Posterior vena cava (tissue), 2 donors: ENCODE measurements at regions not wholly inside any gene's neighbourhood (a gene's known extent, or its start where the extent isn't known, plus 50 kb on each side); places are given as distances from the start of the nearest gene placed in this dataset.

ENCODE experiments used
- DNase-seq: peaks from one replicate; pipeline ENCODE4 v3.0.0-alpha.2; 2020; ENCODE audit warnings: low spot score
- intact Hi-C, 2 donors: fragments of 100-400 bp; cut with DNase I; formaldehyde crosslinking; loops; one replicate each; pipeline versions ENCODE4 v1.14.1 to v1.14.2; 2022 to 2023
- donor health status: DM: yes; HTN: yes; CAD: no.
- donor health status: DM: yes; HTN: yes; CAD: no.

DNA sequence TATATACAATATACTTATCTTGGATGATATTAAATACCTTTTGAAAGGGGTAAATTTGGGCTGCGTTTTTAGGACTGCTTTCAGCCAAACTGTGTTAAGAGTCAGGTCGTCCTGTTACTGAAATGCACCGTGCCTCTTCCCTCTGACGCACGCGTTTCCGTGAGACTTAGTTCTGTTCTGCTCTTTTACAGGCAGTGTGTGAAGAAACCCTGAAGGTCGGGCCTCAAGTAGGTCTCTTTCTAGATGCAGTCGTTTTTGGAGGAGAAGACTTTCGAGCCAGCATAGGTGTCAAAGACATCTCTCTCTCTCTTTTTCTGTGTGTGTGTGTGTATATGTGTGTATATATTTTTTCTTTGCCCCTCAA is 107.0 kb downstream of the ZIC5 start:
- no peak for DNase-seq
- intact Hi-C loops, result no loop called here

GRCh38 chr13:99863789-99864626 is 107.6 kb downstream of the ZIC5 start:
- intact Hi-C loops, result no loop called here
- DNase-seq, result no peak

DNA sequence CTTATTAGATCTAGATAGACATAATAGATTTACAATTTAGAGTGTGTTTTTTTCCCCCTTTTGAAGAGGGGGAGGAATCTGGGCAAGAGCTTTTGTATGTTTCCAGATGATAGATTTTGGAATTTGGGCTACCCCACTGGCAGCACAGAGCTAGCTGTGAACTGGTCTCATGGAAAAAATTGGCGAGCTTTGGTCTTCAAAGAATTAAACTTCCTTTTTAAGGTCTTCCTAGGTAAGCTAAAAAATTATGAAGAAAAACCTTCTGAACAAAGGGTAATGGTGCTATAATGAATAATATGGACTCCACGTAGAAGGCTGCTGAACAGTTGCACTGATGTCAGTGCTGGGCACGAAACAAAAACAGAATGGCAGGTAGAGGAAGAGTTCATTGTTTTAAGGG is 109.3 kb downstream of the ZIC5 start:
- intact Hi-C loops, result no loop called here

GRCh38 chr13:99861771-99862170 is 109.8 kb downstream of the ZIC5 start:
- DNase-seq, result no peak
- intact Hi-C loops, result no loop called here

More for the DNA sequence above, 109.3 kb downstream of the ZIC5 start:
- DNase-seq, result no peak

- DNase-seq, result no peak
- intact Hi-C loops, result no loop called here
Measured at GRCh38 chr13:99860745-99861144, 110.8 kb downstream of the ZIC5 start.

GRCh38 chr13:99859178-99860177 is 112.1 kb downstream of the ZIC5 start:
- intact Hi-C loops, result no loop called here
- DNase-seq, result no peak

- intact Hi-C loops, result no loop called here
- DNase-seq, result no peak
Measured at GRCh38 chr13:99857738-99858137, 113.8 kb downstream of the ZIC5 start.

DNA sequence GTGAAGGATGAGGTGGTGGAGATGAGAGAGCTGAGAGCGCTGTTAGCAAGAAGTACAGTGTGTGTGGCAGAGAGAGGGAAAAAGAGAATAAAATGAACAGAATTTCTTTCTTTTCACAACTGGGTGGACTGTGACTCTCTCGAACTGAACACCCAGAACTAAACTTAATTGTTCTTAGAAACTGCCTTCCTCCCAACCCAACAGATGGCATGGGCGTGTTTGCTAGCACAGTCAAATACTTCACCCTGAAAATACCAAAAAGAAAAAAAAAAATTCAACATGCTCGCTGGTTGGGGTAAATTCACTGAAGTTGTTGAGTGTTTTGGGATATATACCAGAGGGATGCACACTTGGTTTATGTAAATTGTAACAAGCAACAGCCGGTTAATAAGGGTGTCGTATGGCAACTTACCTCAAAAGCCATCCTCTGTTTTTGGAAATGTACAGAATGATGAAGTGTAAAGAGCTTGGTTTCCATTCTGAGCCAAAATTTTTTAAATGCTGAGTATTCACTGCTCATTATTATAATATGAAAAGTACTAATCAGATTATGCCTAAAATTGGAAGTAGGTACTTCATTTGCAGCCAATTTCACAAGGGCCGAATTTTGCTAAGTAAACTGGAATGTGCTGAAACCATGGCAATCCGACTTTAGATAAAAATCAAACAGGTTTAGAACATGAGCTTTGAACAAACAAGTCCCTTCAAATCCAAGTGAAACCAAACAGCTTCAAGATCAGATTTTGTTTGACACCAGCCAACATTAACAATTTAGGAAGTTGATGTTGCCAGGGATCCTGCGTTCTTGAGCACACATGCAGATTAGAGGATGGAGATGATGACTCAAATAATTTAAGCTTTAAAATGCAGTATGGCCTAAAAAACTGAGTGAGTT is 115.8 kb downstream of the ZIC5 start:
- intact Hi-C loops, result no loop called here
- DNase-seq, result no peak

DNA sequence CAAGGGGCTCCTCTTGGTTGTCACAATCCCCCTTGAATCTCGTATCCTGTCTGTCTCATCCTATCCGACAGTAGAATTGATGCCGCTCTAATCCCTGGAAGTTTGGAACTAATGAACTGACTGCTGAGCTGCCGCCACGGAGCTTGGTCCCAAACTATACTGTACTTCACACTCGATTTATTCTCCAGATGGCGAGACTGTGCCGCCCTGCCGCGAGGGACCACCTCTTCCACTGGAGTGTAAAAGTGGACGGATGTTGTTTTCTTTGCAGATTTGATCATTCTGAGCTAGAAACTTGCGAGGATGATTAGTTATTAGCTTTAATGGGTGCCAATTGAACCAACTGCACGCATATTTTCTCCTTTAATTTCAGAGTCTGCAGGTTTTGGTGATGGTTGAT is 117.2 kb downstream of the ZIC5 start:
- intact Hi-C loops, result no loop called here
- DNase-seq, result no peak

DNA sequence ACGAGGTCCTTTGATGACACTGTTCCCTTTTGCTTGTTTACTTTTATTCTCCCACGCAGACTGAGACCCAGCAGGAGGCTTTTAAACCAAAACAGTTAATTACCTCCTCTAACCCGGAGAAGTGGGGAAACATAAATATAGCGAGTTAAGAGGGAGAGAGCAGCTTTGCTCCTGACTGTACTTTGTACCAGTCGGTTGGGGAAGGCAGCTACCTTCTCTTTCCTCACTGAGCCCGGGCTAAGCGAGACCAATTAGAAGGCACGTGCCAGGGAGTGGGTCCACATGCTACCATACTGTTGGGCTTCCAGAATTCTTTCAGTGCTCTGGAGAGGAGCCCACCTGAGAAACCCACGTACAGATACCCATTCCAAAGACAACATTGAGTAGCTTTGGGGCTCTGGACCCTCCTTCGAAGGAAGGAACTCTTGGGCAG is 124.2 kb downstream of the ZIC5 start:
- no peak for DNase-seq
- intact Hi-C loops, result no loop called here

- DNase-seq, result no peak
- intact Hi-C loops, result no loop called here
Measured at GRCh38 chr13:99845161-99845874, 126.2 kb downstream of the ZIC5 start.

DNA sequence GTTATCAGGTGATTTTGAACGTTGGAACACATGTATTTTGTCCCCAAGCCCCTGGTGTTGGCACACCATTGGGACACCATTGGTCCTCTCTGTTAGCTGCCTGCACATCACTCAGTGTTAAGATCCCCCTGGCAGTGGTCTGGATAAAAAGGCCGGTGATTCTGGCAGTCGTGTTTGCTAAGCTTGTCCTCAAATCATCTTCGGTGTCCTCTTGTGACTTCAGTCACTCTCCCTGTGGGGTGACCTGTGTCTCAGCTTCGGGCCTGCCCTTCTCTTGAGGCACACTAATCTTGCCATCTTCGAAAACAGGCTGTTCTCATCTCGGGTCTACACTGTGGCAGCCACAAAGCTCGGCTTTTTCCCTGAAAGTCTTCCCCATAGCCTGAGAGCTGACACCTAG is 127.1 kb downstream of the ZIC5 start:
- no peak for DNase-seq
- intact Hi-C loops, result no loop called here

- DNase-seq, result no peak
- intact Hi-C loops, result no loop called here
Measured at GRCh38 chr13:99843872-99844271, 127.7 kb downstream of the ZIC5 start.

DNA sequence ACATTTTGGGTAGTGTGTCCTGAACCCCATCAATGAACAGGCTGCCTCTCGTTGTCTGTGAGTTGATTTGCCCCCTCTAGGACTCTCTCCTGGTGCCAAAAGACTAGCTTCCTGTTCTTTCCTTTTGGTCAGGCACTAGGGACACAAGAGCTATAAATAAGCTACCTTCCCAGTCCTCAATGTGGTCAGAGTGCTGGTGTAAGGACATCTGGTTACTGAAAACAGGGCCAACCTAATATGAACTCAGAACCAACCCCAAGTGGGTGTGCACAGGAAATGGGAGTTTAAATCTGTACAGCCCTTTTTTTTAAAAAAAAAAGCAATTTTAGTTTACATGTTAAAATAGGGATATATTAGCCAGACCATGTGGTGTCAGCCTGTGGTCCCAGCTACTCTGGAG is 129.2 kb downstream of the ZIC5 start:
- no peak for DNase-seq
- intact Hi-C loops, result no loop called here

DNA sequence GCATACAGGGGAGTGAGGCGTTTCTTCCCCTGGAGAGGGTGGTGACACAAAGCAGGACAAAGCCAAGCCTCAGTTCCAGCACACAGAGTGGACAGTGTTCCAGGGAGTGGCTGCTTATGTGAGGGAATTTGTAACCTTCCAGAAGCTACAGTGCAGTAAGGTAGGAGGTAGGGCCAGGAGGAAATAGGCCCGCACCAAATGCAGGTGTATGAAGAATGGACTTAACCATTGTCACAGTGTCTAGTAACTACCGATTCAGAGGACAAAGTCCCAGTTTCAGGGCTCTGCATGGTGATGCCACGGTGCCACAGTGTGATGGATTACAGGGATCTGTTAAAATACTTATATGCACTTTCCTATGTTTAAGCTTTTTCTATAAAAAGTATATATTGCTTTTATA is 135.3 kb downstream of the ZIC5 start:
- DNase-seq, result no peak
- intact Hi-C loops, result no loop called here

DNA sequence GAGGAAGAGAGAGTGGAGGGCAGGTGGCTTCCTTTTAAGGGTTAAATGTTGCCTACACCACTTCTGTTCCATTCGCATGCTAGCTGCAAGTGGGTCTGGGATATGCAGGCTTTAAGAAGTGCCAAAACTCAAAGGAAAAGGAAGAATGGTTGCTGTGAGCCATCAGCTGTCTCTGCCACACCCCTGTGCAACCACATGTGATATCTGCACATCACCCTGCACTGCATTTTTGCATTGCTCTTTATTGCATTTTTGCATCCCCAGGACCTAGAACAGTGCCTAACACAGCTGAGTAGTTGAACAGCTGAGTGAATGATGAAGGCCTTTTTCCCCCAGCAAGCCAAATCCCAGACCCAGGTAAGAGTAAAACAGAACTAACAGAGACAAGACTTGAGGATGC is 136.1 kb downstream of the ZIC5 start:
- intact Hi-C loops, result no loop called here
- no peak for DNase-seq

- intact Hi-C loops, result no loop called here
- DNase-seq, result no peak
Measured at GRCh38 chr13:99834246-99834645, 137.3 kb downstream of the ZIC5 start.

- DNase-seq, result no peak
- intact Hi-C loops, result no loop called here
Measured at GRCh38 chr13:99832347-99832746, 139.2 kb downstream of the ZIC5 start.

GRCh38 chr13:99830931-99831330 is 140.6 kb downstream of the ZIC5 start:
- no peak for DNase-seq
- intact Hi-C loops, result no loop called here
